ENCODE measurements at regions not wholly inside any gene's neighbourhood (a gene's known extent, or its start where the extent isn't known, plus 50 kb on each side); places are given as distances from the start of the nearest gene placed in this dataset.

- no peaks in the 10 kb centered on the region for H3K36me3 Mint-ChIP-seq
- no peaks in the 10 kb centered on the region for H3K27me3 ChIP-seq (ENCODE audit: insufficient read depth, low read length)
- H3K4me3 ChIP-seq (ENCODE audit: low read length in 2 of 2): no peak overlapping the region
- H3K9me3 ChIP-seq (ENCODE audit: control insufficient read depth in 1 of 2, low read length in 2 of 2): no peaks in the 10 kb centered on the region
- peaks cover 0 to 9% (median 0%) of the 10 kb centered on the region in 8 donors for H3K9me3 Mint-ChIP-seq
- CTCF ChIA-PET (ENCODE audit: partially characterized antibody): no interaction called here
- H3K4me3 Mint-ChIP-seq: no peak overlapping the region
- intact Hi-C loops (cut with micrococcal nuclease): no loop called here
- H3K27me3 Mint-ChIP-seq: no peaks in the 10 kb centered on the region
- no peaks in the 10 kb centered on the region for H3K4me1 Mint-ChIP-seq
- H3K36me3 ChIP-seq (ENCODE audit: insufficient read depth, low read length): no peaks in the 10 kb centered on the region
- H3K27ac ChIP-seq (ENCODE audit: low read depth, low read length): no peak overlapping the region
- POLR2A ChIA-PET (ENCODE audit: partially characterized antibody): no interaction called here
- no peaks in the 10 kb centered on the region for H3K4me1 ChIP-seq (ENCODE audit: insufficient read depth, low read length)
- DNase-seq: no peak
- no peak overlapping the region for H3K27ac Mint-ChIP-seq
Measured at GRCh38 chrX:64097891-64098290, 107.6 kb downstream of the AMER1 start.

DNA sequence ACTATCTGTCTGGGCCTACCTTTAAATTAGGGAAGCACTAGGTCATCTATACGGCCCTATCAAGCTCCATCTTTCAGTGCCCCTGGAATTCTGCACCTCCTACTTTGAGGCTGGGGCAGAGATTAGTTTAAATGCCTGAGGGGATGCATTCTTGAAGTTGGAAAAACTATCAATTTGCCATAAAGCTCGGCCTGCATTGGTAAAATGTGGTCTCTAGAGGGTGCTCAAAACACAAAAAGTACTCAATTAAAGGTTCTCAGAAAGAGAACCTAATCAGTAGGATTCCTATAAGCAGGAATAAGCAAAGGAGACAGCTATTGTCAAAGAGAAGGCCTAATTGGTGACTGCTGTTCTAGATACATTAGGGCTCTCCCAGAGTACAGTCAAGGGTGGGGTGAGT, 111.7 kb downstream of the AMER1 start:
- Histone ChIP-seq H3K9me3 (ENCODE audit: control insufficient read depth in 1 of 2, low read length in 2 of 2) (no peaks in the 10 kb centered on the region), H3K27me3 (ENCODE audit: insufficient read depth, low read length) (no peaks in the 10 kb centered on the region), H3K4me1 (ENCODE audit: insufficient read depth, low read length) (no peaks in the 10 kb centered on the region), H3K27ac (ENCODE audit: low read depth, low read length) (no peak overlapping the region), H3K4me3 (ENCODE audit: low read length in 2 of 2) (no peak overlapping the region), H3K36me3 (ENCODE audit: insufficient read depth, low read length) (no peaks in the 10 kb centered on the region)
- Mint-ChIP-seq H3K27ac (no peak overlapping the region), H3K9me3 (peaks cover 0 to 15% (median 7%) of the 10 kb centered on the region in 8 donors), H3K36me3 (peaks cover 0 to 3% of the 10 kb centered on the region in 2 donors), H3K4me3 (no peak overlapping the region), H3K4me1 (no peaks in the 10 kb centered on the region), H3K27me3 (no peaks in the 10 kb centered on the region)
- POLR2A ChIA-PET (ENCODE audit: partially characterized antibody): no interaction called here
- intact Hi-C loops (cut with micrococcal nuclease): no loop called here
- DNase-seq: no peak
- CTCF ChIA-PET (ENCODE audit: partially characterized antibody): interaction anchor here (1.9 kb wide), 1 partner anchor 1435 kb away, joined by 5 read pairs; no protein-coding TSS in a partner anchor

Data from CD4-positive, alpha-beta memory T cell (primary cell).